GM18520 (cell line): ENCODE measurements at regions not wholly inside any gene's neighbourhood (a gene's known extent, or its start where the extent isn't known, plus 50 kb on each side); places are given as distances from the start of the nearest gene placed in this dataset.

Experiments used
- ATAC-seq: cut with Tn5 transposase; IDR thresholded peaks from one replicate; pipeline ENCODE4 v1.9.1; 2021; ENCODE audit not compliant: unreplicated experiment

- ATAC-seq, result no peak
Measured at GRCh38 chr11:19561011-19561410, 151.6 kb upstream of the NAV2 start.

- ATAC-seq, result no peak
Measured at GRCh38 chr11:19560156-19560555, 152.5 kb upstream of the NAV2 start.

GRCh38 chr11:19559746-19560145 lies 152.9 kb upstream of the NAV2 start:
- ATAC-seq, result no peak

GRCh38 chr11:19558189-19558986 lies 154.2 kb upstream of the NAV2 start:
- ATAC-seq, result no peak

GRCh38 chr11:19557720-19558140 lies 154.9 kb upstream of the NAV2 start:
- ATAC-seq, result no peak

- ATAC-seq, result no peak
Measured at GRCh38 chr11:19557185-19557584, 155.5 kb upstream of the NAV2 start.

- no peak for ATAC-seq
Measured at GRCh38 chr11:19555266-19555665, 157.4 kb upstream of the NAV2 start.

- no peak for ATAC-seq
Measured at GRCh38 chr11:19553683-19554333, 158.8 kb upstream of the NAV2 start.

- no peak for ATAC-seq
Measured at GRCh38 chr11:19552656-19553260, 159.9 kb upstream of the NAV2 start.

GRCh38 chr11:19552161-19552560 lies 160.5 kb upstream of the NAV2 start:
- no peak for ATAC-seq

- no peak for ATAC-seq
Measured at GRCh38 chr11:19551457-19551856, 161.2 kb upstream of the NAV2 start.

GRCh38 chr11:19547044-19547443 lies 165.6 kb upstream of the NAV2 start:
- no peak for ATAC-seq

- ATAC-seq, result no peak
Measured at GRCh38 chr11:19546325-19546724, 166.3 kb upstream of the NAV2 start.

GRCh38 chr11:19541521-19542049 lies 171.1 kb upstream of the NAV2 start:
- ATAC-seq, result no peak

- no peak for ATAC-seq
Measured at GRCh38 chr11:19539861-19540260, 172.8 kb upstream of the NAV2 start.

- no peak for ATAC-seq
Measured at GRCh38 chr11:19537803-19538453, 174.7 kb upstream of the NAV2 start.

- ATAC-seq, result no peak
Measured at GRCh38 chr11:19536131-19536530, 176.5 kb upstream of the NAV2 start.

- ATAC-seq, result no peak
Measured at GRCh38 chr11:19530505-19530904, 182.1 kb upstream of the NAV2 start.

- no peak for ATAC-seq
Measured at GRCh38 chr11:19526119-19526518, 186.5 kb upstream of the NAV2 start.

GRCh38 chr11:19525714-19526113 lies 186.9 kb upstream of the NAV2 start:
- no peak for ATAC-seq

GRCh38 chr11:19525276-19525675 lies 187.4 kb upstream of the NAV2 start:
- ATAC-seq, result no peak
